ENCODE measurements at regions not wholly inside any gene's neighbourhood (a gene's known extent, or its start where the extent isn't known, plus 50 kb on each side); places are given as distances from the start of the nearest gene placed in this dataset.

- DNase-seq (ENCODE audit: low read depth in 2 of 2) = no peak
These were observed 142.9 kb upstream of the ATP1B1 start for GRCh38 chr1:168963601-168964000.

- no peak for DNase-seq (ENCODE audit: low read depth in 2 of 2)
These were observed 142.0 kb upstream of the ATP1B1 start for GRCh38 chr1:168964478-168964877.

GRCh38 chr1:168966217-168966616, 140.3 kb upstream of the ATP1B1 start:
- no peak for DNase-seq (ENCODE audit: low read depth in 2 of 2)

GRCh38 chr1:168966636-168967035, 139.9 kb upstream of the ATP1B1 start:
- DNase-seq (ENCODE audit: low read depth in 2 of 2) = no peak

GRCh38 chr1:168970926-168971659, 135.4 kb upstream of the ATP1B1 start:
- no peak for DNase-seq (ENCODE audit: low read depth in 2 of 2)

- no peak for DNase-seq (ENCODE audit: low read depth in 2 of 2)
These were observed 134.3 kb upstream of the ATP1B1 start for GRCh38 chr1:168972225-168972624.

- no peak for DNase-seq (ENCODE audit: low read depth in 2 of 2)
These were observed 133.6 kb upstream of the ATP1B1 start for GRCh38 chr1:168972887-168973286.

GRCh38 chr1:168974117-168974516, 132.4 kb upstream of the ATP1B1 start:
- DNase-seq (ENCODE audit: low read depth in 2 of 2) = no peak

- no peak for DNase-seq (ENCODE audit: low read depth in 2 of 2)
These were observed 131.9 kb upstream of the ATP1B1 start for GRCh38 chr1:168974611-168975010.

GRCh38 chr1:168976267-168976666, 130.2 kb upstream of the ATP1B1 start:
- no peak for DNase-seq (ENCODE audit: low read depth in 2 of 2)

GRCh38 chr1:168977618-168978017, 128.9 kb upstream of the ATP1B1 start:
- no peak for DNase-seq (ENCODE audit: low read depth in 2 of 2)

- no peak for DNase-seq (ENCODE audit: low read depth in 2 of 2)
These were observed 127.2 kb upstream of the ATP1B1 start for GRCh38 chr1:168979276-168979675.

GRCh38 chr1:168980180-168980579, 126.3 kb upstream of the ATP1B1 start:
- no peak for DNase-seq (ENCODE audit: low read depth in 2 of 2)

GRCh38 chr1:168980656-168981055, 125.8 kb upstream of the ATP1B1 start:
- no peak for DNase-seq (ENCODE audit: low read depth in 2 of 2)

- no peak for DNase-seq (ENCODE audit: low read depth in 2 of 2)
These were observed 123.7 kb upstream of the ATP1B1 start for GRCh38 chr1:168982778-168983177.

GRCh38 chr1:168987330-168987729, 119.2 kb upstream of the ATP1B1 start:
- no peak for DNase-seq (ENCODE audit: low read depth in 2 of 2)

GRCh38 chr1:168987923-168988322, 118.6 kb upstream of the ATP1B1 start:
- DNase-seq (ENCODE audit: low read depth in 2 of 2) = no peak

GRCh38 chr1:168989985-168990384, 116.5 kb upstream of the ATP1B1 start:
- DNase-seq (ENCODE audit: low read depth in 2 of 2) = no peak

- DNase-seq (ENCODE audit: low read depth in 2 of 2) = peak in 1 of 2 donors; percentile 9
These were observed 114.6 kb upstream of the ATP1B1 start for GRCh38 chr1:168991667-168992475.

- no peak for DNase-seq (ENCODE audit: low read depth in 2 of 2)
These were observed 105.1 kb upstream of the ATP1B1 start for GRCh38 chr1:169001353-169001752.

GRCh38 chr1:169003864-169004516, 102.5 kb upstream of the ATP1B1 start:
- no peak for DNase-seq (ENCODE audit: low read depth in 2 of 2)

- no peak for DNase-seq (ENCODE audit: low read depth in 2 of 2)
These were observed 100.7 kb upstream of the ATP1B1 start for GRCh38 chr1:169005776-169006175.

- DNase-seq (ENCODE audit: low read depth in 2 of 2) = no peak
These were observed 96.8 kb upstream of the ATP1B1 start for GRCh38 chr1:169009666-169010065.

All from stimulated activated CD4-positive, alpha-beta T cell treated with anti-CD3 and anti-CD28 coated beads, Interleukin-1b, Interleukin-23, amount 100 ng/mL, for 4 hours (primary cell).